Astrocyte (in vitro differentiated cells and primary cell): ENCODE measurements at regions not wholly inside any gene's neighbourhood (a gene's known extent, or its start where the extent isn't known, plus 50 kb on each side); places are given as distances from the start of the nearest gene placed in this dataset.

ENCODE experiments used
- CTCF ChIP-seq: IDR thresholded peaks from 2 replicates; pipeline ENCODE4 v1.5.1; 2011; ENCODE audit warnings: low read depth, mild to moderate bottlenecking, inconsistent platforms, low read length, moderate library complexity; ENCODE audit not compliant: insufficient read depth
- EZH2 ChIP-seq: IDR thresholded peaks from 2 replicates; pipeline ENCODE4 v1.6.1; 2012; ENCODE audit warnings: mild to moderate bottlenecking, low read length, inconsistent platforms; ENCODE audit not compliant: insufficient read depth

- TF ChIP-seq EZH2: no peak
- TF ChIP-seq CTCF: no peak
Measured at GRCh38 chr2:104443145-104443544, 410.8 kb upstream of the POU3F3 start.
